ENCODE measurements at regions not wholly inside any gene's neighbourhood (a gene's known extent, or its start where the extent isn't known, plus 50 kb on each side); places are given as distances from the start of the nearest gene placed in this dataset.

DNA sequence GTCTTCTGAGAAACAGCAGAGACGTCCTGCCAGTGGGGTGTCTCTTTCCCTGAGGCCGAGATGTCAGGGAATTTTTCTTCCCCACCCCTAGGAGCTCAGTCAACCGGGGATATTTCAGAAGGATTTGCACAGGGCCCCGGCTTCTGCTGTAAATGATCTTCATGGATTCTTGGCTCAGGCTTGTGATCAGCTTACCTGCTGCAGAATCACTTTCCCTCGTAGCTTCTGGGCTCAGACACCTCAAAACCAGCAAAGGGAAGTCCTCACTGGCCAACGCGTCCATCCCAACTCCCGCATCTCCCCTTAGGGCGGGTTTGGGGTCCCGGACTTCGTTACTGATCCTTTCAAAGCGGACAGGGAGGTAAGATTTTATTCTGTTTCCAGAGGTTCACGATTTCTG is 212.7 kb downstream of the SHOX start:
- Mint-ChIP-seq H3K4me1 (no peaks in the 10 kb centered on the region), H3K9me3 (peaks cover 47% of the 10 kb centered on the region), H3K27ac (no peak overlapping the region), H3K4me3 (no peak overlapping the region), H3K36me3 (ENCODE audit: low read depth) (peaks cover 18% of the 10 kb centered on the region), H3K27me3 (ENCODE audit: insufficient read depth, low read depth, poor library complexity) (peaks cover 10% of the 10 kb centered on the region)
- Histone ChIP-seq H3K79me2 (replicated peaks; ENCODE audit: insufficient read depth) (no peaks in the 10 kb centered on the region), H3K27ac (ENCODE audit: low read depth) (0 out of 2 replicates have a peak overlapping the region, but pooled peaks have one; percentile 48), H4K20me1 (replicated peaks; ENCODE audit: insufficient read depth) (no peaks in the 10 kb centered on the region), H3K36me3 (ENCODE audit: insufficient read depth) (no peaks in the 10 kb centered on the region), H3F3A (replicated peaks; ENCODE audit: low read depth) (no peaks in the 10 kb centered on the region; the same call in 1 of the 2 replicates), H3K9me2 (ENCODE audit: insufficient read depth) (no peaks in the 10 kb centered on the region), H3K4me2 (no peak overlapping the region), H3K27me3 (ENCODE audit: insufficient read depth) (no peaks in the 10 kb centered on the region), H3K4me1 (ENCODE audit: insufficient read depth) (peaks cover 2% of the 10 kb centered on the region; the same call in 1 of the 2 replicates), H3K4me3 (no peak overlapping the region), H2AFZ (peak overlapping the region; percentile 89; the same call in 1 of the 2 replicates)
- DNase-seq (ENCODE audit: low spot score) (no peak), ATAC-seq (no peak)
- TF ChIP-seq ZNF114 (CRISPR knock-in tag; IDR thresholded peaks at IDR 0.05) = no peak
- TF ChIP-seq, protein P1, sequence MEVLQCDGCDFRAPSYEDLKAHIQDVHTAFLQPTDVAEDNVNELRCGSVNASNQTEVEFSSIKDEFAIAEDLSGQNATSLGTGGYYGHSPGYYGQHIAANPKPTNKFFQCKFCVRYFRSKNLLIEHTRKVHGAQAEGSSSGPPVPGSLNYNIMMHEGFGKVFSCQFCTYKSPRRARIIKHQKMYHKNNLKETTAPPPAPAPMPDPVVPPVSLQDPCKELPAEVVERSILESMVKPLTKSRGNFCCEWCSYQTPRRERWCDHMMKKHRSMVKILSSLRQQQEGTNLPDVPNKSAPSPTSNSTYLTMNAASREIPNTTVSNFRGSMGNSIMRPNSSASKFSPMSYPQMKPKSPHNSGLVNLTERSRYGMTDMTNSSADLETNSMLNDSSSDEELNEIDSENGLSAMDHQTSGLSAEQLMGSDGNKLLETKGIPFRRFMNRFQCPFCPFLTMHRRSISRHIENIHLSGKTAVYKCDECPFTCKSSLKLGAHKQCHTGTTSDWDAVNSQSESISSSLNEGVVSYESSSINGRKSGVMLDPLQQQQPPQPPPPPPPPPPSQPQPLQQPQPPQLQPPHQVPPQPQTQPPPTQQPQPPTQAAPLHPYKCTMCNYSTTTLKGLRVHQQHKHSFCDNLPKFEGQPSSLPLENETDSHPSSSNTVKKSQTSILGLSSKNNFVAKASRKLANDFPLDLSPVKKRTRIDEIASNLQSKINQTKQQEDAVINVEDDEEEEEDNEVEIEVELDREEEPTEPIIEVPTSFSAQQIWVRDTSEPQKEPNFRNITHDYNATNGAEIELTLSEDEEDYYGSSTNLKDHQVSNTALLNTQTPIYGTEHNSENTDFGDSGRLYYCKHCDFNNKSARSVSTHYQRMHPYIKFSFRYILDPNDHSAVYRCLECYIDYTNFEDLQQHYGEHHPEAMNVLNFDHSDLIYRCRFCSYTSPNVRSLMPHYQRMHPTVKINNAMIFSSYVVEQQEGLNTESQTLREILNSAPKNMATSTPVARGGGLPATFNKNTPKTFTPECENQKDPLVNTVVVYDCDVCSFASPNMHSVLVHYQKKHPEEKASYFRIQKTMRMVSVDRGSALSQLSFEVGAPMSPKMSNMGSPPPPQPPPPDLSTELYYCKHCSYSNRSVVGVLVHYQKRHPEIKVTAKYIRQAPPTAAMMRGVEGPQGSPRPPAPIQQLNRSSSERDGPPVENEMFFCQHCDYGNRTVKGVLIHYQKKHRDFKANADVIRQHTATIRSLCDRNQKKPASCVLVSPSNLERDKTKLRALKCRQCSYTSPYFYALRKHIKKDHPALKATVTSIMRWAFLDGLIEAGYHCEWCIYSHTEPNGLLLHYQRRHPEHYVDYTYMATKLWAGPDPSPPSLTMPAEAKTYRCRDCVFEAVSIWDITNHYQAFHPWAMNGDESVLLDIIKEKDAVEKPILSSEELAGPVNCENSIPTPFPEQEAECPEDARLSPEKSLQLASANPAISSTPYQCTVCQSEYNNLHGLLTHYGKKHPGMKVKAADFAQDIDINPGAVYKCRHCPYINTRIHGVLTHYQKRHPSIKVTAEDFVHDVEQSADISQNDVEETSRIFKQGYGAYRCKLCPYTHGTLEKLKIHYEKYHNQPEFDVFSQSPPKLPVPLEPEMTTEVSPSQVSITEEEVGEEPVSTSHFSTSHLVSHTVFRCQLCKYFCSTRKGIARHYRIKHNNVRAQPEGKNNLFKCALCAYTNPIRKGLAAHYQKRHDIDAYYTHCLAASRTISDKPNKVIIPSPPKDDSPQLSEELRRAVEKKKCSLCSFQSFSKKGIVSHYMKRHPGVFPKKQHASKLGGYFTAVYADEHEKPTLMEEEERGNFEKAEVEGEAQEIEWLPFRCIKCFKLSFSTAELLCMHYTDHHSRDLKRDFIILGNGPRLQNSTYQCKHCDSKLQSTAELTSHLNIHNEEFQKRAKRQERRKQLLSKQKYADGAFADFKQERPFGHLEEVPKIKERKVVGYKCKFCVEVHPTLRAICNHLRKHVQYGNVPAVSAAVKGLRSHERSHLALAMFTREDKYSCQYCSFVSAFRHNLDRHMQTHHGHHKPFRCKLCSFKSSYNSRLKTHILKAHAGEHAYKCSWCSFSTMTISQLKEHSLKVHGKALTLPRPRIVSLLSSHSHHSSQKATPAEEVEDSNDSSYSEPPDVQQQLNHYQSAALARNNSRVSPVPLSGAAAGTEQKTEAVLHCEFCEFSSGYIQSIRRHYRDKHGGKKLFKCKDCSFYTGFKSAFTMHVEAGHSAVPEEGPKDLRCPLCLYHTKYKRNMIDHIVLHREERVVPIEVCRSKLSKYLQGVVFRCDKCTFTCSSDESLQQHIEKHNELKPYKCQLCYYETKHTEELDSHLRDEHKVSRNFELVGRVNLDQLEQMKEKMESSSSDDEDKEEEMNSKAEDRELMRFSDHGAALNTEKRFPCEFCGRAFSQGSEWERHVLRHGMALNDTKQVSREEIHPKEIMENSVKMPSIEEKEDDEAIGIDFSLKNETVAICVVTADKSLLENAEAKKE (CRISPR knock-in tag; IDR thresholded peaks at IDR 0.05) = no peak
- TF ChIP-seq, protein P2, sequence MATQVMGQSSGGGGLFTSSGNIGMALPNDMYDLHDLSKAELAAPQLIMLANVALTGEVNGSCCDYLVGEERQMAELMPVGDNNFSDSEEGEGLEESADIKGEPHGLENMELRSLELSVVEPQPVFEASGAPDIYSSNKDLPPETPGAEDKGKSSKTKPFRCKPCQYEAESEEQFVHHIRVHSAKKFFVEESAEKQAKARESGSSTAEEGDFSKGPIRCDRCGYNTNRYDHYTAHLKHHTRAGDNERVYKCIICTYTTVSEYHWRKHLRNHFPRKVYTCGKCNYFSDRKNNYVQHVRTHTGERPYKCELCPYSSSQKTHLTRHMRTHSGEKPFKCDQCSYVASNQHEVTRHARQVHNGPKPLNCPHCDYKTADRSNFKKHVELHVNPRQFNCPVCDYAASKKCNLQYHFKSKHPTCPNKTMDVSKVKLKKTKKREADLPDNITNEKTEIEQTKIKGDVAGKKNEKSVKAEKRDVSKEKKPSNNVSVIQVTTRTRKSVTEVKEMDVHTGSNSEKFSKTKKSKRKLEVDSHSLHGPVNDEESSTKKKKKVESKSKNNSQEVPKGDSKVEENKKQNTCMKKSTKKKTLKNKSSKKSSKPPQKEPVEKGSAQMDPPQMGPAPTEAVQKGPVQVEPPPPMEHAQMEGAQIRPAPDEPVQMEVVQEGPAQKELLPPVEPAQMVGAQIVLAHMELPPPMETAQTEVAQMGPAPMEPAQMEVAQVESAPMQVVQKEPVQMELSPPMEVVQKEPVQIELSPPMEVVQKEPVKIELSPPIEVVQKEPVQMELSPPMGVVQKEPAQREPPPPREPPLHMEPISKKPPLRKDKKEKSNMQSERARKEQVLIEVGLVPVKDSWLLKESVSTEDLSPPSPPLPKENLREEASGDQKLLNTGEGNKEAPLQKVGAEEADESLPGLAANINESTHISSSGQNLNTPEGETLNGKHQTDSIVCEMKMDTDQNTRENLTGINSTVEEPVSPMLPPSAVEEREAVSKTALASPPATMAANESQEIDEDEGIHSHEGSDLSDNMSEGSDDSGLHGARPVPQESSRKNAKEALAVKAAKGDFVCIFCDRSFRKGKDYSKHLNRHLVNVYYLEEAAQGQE (IDR thresholded peaks at IDR 0.05; ENCODE audit: unreplicated experiment) = no peak
- no peak for TF ChIP-seq JUNB (IDR thresholded peaks at IDR 0.05; ENCODE audit: unreplicated experiment)
- TF ChIP-seq CREB1 (CRISPR knock-in tag; IDR thresholded peaks at IDR 0.05; ENCODE audit: low read depth) = no peak
- no peak for TF ChIP-seq POLR2AphosphoS5 (IDR thresholded peaks at IDR 0.05; ENCODE audit: low read depth)
- TF ChIP-seq STAT1 (IDR thresholded peaks at IDR 0.05; ENCODE audit: unreplicated experiment) = no peak
- no peak for TF ChIP-seq EZH2 (IDR thresholded peaks at IDR 0.05; ENCODE audit: low read depth, unreplicated experiment)
- TF ChIP-seq, protein P3, sequence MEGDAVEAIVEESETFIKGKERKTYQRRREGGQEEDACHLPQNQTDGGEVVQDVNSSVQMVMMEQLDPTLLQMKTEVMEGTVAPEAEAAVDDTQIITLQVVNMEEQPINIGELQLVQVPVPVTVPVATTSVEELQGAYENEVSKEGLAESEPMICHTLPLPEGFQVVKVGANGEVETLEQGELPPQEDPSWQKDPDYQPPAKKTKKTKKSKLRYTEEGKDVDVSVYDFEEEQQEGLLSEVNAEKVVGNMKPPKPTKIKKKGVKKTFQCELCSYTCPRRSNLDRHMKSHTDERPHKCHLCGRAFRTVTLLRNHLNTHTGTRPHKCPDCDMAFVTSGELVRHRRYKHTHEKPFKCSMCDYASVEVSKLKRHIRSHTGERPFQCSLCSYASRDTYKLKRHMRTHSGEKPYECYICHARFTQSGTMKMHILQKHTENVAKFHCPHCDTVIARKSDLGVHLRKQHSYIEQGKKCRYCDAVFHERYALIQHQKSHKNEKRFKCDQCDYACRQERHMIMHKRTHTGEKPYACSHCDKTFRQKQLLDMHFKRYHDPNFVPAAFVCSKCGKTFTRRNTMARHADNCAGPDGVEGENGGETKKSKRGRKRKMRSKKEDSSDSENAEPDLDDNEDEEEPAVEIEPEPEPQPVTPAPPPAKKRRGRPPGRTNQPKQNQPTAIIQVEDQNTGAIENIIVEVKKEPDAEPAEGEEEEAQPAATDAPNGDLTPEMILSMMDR (conservative IDR thresholded peaks at IDR 0.05; ENCODE audit: low read depth in 2 of 2) = no peak
- TF ChIP-seq ZNF331 (CRISPR knock-in tag; IDR thresholded peaks at IDR 0.05; ENCODE audit: low read depth) = no peak
- no peak for TF ChIP-seq EZH2phosphoT487 (IDR thresholded peaks at IDR 0.05; ENCODE audit: unreplicated experiment)
- no peak for TF ChIP-seq NANOG (IDR thresholded peaks at IDR 0.05; ENCODE audit: borderline replicate concordance)
- TF ChIP-seq, protein P4, sequence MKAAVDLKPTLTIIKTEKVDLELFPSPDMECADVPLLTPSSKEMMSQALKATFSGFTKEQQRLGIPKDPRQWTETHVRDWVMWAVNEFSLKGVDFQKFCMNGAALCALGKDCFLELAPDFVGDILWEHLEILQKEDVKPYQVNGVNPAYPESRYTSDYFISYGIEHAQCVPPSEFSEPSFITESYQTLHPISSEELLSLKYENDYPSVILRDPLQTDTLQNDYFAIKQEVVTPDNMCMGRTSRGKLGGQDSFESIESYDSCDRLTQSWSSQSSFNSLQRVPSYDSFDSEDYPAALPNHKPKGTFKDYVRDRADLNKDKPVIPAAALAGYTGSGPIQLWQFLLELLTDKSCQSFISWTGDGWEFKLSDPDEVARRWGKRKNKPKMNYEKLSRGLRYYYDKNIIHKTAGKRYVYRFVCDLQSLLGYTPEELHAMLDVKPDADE (IDR thresholded peaks at IDR 0.05) = no peak

Data from GM23338 (cell line).